A549 (cell line): ENCODE measurements at regions not wholly inside any gene's neighbourhood (a gene's known extent, or its start where the extent isn't known, plus 50 kb on each side); places are given as distances from the start of the nearest gene placed in this dataset.

Experiments
- CEBPB ChIP-seq, 2 experiments: fragments of >200 bp in 1 of 2; sonication (Bioruptor Twin) in 1 of 2; formaldehyde crosslinking in 1 of 2; IDR thresholded peaks; 2 replicates each; pipeline ENCODE4 v1.6.1; 2012 to 2016
- EP300 ChIP-seq, 2 experiments: fragments of >200 bp; sonication (Bioruptor Twin); formaldehyde crosslinking; IDR thresholded peaks; 2 replicates in 1 of 2; 3 replicates in 1 of 2; pipeline ENCODE4 v1.6.1; 2016 to 2017
- HDAC2 ChIP-seq: fragments of 200-600 bp; sonication (generic); IDR thresholded peaks from 2 replicates; pipeline ENCODE4 v1.6.1; 2016
- POLR2A ChIP-seq: IDR thresholded peaks from 2 replicates; pipeline ENCODE4 v1.6.1; 2012; ENCODE audit warnings: mild to moderate bottlenecking, low read length
- RARB ChIP-seq: fragments of 250-450 bp; sonication (Bioruptor Pico); IDR thresholded peaks from 2 replicates; pipeline ENCODE4 v1.8.0; 2021; ENCODE audit warnings: mild to moderate bottlenecking, moderate library complexity
- RCOR1 ChIP-seq: fragments of 150-350 bp; IDR thresholded peaks from 2 replicates; pipeline ENCODE4 v1.6.1; 2014; ENCODE audit warnings: antibody characterized with exemption, low read length, low read depth
- RNF2 ChIP-seq: fragments of 200-600 bp; sonication (generic); IDR thresholded peaks from 2 replicates; pipeline ENCODE4 v1.6.1; 2016; ENCODE audit warnings: low read depth, mild to moderate bottlenecking, antibody characterized with exemption, moderate library complexity, borderline replicate concordance
- SMC3 ChIP-seq: fragments of >200 bp; sonication (Bioruptor Twin); formaldehyde crosslinking; IDR thresholded peaks from 3 replicates; pipeline ENCODE4 v1.6.1; 2018; ENCODE audit warnings: inconsistent platforms
- TF ChIP-seq, protein P1 (sequence below): fragments of >200 bp; sonication (Bioruptor Twin); formaldehyde crosslinking; IDR thresholded peaks from 3 replicates; pipeline ENCODE4 v1.5.1; 2016
- TF ChIP-seq, protein P2 (sequence below): fragments of 250-450 bp; sonication (Bioruptor Pico); IDR thresholded peaks from 2 replicates; pipeline ENCODE4 v1.5.0; 2021; ENCODE audit warnings: mild to moderate bottlenecking, moderate library complexity, borderline replicate concordance
- TF ChIP-seq, protein P3 (sequence below): fragments of 200-600 bp; sonication (generic); IDR thresholded peaks from 2 replicates; pipeline ENCODE4 v1.6.1; 2016; ENCODE audit warnings: antibody characterized with exemption, mild to moderate bottlenecking, moderate library complexity

DNA sequence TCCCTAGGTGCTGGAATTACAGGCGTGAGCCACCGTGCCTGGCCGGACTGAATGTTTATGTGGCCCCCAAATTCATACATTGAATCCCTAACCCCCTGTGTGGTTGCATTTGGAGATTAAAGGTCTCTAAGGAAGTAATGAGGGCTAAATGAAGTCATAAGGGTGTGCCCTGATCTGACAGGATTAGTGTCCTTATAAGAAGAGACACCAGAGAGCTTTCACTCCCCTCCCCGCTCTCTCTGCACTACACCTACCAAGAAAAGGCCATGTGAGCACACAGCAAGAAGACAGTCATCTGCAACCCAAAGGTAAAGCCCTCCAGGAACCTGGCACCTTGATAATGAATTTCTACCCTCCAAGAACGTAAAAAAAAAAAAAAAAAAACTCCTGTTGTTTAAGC lies 212.1 kb upstream of the CAND1 start:
- TF ChIP-seq, protein P1, sequence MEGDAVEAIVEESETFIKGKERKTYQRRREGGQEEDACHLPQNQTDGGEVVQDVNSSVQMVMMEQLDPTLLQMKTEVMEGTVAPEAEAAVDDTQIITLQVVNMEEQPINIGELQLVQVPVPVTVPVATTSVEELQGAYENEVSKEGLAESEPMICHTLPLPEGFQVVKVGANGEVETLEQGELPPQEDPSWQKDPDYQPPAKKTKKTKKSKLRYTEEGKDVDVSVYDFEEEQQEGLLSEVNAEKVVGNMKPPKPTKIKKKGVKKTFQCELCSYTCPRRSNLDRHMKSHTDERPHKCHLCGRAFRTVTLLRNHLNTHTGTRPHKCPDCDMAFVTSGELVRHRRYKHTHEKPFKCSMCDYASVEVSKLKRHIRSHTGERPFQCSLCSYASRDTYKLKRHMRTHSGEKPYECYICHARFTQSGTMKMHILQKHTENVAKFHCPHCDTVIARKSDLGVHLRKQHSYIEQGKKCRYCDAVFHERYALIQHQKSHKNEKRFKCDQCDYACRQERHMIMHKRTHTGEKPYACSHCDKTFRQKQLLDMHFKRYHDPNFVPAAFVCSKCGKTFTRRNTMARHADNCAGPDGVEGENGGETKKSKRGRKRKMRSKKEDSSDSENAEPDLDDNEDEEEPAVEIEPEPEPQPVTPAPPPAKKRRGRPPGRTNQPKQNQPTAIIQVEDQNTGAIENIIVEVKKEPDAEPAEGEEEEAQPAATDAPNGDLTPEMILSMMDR = no peak
- TF ChIP-seq POLR2A = no peak
- no peak for TF ChIP-seq HDAC2
- no peak for TF ChIP-seq SMC3
- TF ChIP-seq, protein P2, sequence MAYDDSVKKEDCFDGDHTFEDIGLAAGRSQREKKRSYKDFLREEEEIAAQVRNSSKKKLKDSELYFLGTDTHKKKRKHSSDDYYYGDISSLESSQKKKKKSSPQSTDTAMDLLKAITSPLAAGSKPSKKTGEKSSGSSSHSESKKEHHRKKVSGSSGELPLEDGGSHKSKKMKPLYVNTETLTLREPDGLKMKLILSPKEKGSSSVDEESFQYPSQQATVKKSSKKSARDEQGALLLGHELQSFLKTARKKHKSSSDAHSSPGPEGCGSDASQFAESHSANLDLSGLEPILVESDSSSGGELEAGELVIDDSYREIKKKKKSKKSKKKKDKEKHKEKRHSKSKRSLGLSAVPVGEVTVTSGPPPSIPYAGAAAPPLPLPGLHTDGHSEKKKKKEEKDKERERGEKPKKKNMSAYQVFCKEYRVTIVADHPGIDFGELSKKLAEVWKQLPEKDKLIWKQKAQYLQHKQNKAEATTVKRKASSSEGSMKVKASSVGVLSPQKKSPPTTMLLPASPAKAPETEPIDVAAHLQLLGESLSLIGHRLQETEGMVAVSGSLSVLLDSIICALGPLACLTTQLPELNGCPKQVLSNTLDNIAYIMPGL (CRISPR knock-in tag) = no peak
- no peak for TF ChIP-seq EP300 (IDR thresholded peaks at IDR 0.05)
- no peak for TF ChIP-seq RARB (CRISPR knock-in tag)
- no peak for TF ChIP-seq CEBPB (IDR thresholded peaks at IDR 0.05)
- TF ChIP-seq, protein P3, sequence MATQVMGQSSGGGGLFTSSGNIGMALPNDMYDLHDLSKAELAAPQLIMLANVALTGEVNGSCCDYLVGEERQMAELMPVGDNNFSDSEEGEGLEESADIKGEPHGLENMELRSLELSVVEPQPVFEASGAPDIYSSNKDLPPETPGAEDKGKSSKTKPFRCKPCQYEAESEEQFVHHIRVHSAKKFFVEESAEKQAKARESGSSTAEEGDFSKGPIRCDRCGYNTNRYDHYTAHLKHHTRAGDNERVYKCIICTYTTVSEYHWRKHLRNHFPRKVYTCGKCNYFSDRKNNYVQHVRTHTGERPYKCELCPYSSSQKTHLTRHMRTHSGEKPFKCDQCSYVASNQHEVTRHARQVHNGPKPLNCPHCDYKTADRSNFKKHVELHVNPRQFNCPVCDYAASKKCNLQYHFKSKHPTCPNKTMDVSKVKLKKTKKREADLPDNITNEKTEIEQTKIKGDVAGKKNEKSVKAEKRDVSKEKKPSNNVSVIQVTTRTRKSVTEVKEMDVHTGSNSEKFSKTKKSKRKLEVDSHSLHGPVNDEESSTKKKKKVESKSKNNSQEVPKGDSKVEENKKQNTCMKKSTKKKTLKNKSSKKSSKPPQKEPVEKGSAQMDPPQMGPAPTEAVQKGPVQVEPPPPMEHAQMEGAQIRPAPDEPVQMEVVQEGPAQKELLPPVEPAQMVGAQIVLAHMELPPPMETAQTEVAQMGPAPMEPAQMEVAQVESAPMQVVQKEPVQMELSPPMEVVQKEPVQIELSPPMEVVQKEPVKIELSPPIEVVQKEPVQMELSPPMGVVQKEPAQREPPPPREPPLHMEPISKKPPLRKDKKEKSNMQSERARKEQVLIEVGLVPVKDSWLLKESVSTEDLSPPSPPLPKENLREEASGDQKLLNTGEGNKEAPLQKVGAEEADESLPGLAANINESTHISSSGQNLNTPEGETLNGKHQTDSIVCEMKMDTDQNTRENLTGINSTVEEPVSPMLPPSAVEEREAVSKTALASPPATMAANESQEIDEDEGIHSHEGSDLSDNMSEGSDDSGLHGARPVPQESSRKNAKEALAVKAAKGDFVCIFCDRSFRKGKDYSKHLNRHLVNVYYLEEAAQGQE = no peak
- no peak for TF ChIP-seq RNF2
- TF ChIP-seq RCOR1 = no peak
